RPMI7951 (cell line): ENCODE measurements at regions not wholly inside any gene's neighbourhood (a gene's known extent, or its start where the extent isn't known, plus 50 kb on each side); places are given as distances from the start of the nearest gene placed in this dataset.

Experiments used
- DNase-seq: peaks from one replicate; pipeline ENCODE4 v3.0.0-alpha.2; 2012; ENCODE audit warnings: low read depth

GRCh38 chr3:17800232-17800631 lies 57.8 kb upstream of the TBC1D5 start:
- DNase-seq = peak; percentile 6

GRCh38 chr3:17799312-17799711 lies 56.9 kb upstream of the TBC1D5 start:
- DNase-seq = no peak

- DNase-seq = no peak
Measured at GRCh38 chr3:17798000-17798399, 55.6 kb upstream of the TBC1D5 start.

- no peak for DNase-seq
Measured at GRCh38 chr3:17795711-17796110, 53.3 kb upstream of the TBC1D5 start.

GRCh38 chr3:17795280-17795679 lies 52.8 kb upstream of the TBC1D5 start:
- no peak for DNase-seq

GRCh38 chr3:17793542-17794195 lies 51.2 kb upstream of the TBC1D5 start:
- no peak for DNase-seq
